ENCODE measurements at regions not wholly inside any gene's neighbourhood (a gene's known extent, or its start where the extent isn't known, plus 50 kb on each side); places are given as distances from the start of the nearest gene placed in this dataset.
"Not testable (repeated sequence)": the region's sequence is repeated elsewhere in the genome, so short reads cannot be mapped to it uniquely, and the experiment has no call there.

DNA sequence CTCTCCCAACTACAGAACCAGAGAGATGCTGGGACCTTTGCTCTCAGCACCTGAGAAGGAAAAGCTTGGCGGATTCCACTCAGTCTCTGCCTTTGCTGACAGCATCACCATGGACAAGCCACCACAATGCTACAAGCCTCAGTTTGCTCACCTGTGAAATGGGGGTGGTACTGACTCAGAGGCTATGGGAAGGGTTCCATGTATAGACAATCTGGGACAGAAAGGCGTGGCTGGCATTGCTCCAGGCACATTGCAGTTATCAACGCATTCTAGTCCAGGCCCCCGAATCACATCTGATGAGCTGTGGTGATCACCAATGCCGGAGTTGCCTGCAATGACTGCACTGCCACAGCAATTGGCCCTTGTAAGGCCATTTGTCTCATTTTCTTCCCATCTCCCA is 72.6 kb downstream of the ISX start:
- no peak for DNase-seq

DNA sequence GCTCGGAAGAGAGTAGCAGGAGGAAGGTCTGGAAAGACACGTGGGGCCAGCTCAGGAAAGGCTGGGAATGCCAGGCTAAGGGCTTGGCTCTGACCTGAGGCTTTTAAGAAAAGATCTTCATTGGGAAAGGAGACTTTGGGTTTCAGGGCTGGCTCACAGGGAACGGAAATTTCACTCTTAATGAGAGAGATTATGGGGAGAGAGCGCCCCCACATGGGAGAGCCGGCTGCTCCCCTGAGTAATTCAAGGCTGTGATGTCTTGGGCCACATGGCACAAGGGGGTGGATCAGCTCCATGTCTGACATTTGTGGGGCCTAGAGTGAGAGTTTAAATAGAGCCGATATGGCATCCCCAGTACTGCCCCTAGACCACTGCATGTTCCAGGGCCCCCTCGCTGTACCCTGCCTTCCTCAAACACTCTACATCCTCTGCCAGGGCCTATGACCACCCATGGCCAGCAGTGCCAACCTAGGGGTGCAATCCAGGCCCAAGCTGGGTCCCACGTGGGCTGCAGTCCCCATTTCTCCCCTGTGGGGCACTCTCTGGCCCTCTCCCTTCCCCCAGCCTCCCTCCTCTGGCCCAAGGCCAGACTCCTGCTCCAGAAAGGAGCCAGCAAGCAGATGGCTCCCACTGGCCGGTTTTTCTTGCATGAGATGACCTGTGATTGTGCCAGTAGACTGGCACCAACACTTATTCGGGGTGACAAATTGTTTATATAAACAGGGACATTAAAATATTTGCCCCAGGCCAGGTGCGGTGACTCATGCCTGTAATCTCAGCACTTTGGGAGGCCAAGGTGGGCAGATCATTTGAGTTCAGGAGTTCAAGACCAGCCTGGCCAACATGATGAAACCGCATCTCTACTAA is 75.2 kb downstream of the ISX start:
- DNase-seq, result no peak

DNA sequence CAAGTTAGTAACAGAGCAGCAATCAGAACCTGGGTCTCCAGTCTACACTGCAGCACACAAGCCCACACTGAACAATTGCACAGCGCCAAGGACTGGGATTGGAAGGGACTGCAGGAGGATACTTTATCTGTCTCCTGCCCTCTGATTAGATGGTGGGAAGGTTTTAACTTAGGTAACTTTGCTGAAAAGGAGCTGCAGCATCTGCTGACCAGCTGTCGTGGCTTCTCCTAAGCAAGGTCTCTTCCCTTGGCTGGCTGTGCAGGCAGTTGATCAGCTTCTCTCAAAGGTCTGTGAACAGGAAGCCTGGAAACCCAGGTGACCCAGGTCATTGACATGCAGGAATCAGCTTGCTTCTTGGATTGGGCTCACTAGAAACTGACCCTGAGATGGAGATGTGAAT is 82.4 kb downstream of the ISX start:
- DNase-seq, result no peak

DNA sequence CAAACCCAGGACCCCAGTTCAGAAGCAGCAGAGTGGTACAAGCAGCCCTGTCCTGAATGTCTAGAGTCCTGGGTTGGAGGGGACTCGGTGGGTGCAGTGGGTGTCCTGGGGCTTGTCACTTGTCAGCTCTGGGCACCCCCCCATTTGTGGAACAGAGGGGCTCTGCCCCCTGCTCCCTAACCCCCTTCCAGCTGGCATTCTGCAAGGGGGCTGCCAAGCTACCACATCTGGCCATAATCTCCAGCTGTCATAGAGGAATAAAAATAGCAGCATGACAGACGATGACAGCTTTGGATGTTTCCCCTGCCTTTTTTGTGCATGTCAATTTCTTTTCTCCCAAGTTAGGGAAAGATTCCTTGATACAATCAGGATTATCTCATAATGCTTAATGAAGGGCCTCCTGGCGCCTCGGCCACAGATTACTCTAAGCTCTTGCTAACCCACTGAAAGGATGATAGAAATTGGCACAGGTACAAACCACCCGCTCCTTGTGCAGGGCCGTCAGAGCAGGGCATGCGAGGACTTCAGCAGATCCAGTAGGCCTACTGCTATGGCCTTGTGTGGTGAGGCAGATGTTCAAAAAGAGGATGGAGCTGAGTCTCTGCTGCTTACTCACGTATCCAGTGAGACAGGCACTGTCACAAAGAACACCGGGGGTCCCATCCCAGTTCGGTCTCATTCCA is 83.0 kb downstream of the ISX start:
- no peak for DNase-seq

DNA sequence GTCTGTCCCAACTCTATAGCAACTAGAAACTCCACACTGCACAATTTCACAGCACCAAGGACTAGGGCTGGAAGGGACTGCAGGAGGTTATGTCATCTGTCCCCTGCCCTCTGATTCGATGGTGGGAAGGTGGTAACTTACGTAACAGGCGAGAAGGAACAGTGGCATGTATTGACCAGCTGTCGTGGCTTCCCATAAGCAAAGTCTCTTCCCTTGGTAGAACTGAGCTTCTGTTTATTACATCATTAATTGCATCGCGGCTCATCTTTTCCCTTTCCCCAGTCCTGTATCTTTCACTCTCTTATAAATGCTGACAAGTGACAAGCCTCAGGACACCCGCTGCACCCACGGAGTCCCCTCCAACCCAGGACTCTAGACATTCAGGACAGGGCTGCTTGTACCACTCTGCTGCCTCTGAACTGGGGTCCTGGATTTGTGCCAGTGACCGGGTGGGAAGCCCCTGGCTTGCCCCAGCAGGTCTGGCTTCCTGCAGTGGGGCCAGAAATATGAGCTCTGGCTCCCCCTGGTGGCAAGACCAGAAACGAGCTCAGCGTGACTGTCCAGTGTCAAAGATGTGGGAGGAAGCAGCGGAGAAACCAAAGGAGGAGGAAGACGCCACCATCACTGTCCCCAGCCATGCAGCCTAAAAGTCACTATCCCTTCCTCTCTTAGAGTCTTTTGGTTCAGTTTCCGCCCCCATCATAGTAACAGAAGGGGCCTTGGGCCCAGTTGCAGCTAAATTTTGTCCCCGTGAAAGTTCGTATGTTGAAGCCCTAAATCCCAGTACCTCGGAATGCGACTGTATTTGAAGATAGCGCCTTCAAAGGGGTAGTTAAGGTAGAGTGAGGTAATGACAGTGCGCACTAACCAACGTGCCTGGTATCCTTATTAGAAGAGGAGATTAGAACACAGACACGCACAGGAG is 84.5 kb downstream of the ISX start:
- peak; percentile 72 for DNase-seq

- DNase-seq, result no peak
Measured at GRCh38 chr22:35152316-35152715, 86.4 kb downstream of the ISX start.

- DNase-seq, result no peak
Measured at GRCh38 chr22:35154937-35155387, 89.0 kb downstream of the ISX start.

GRCh38 chr22:35155403-35156025 is 89.6 kb downstream of the ISX start:
- DNase-seq, result no peak

- DNase-seq, result no peak
Measured at GRCh38 chr22:35156945-35157344, 91.0 kb downstream of the ISX start.

- DNase-seq, result no peak
Measured at GRCh38 chr22:35158336-35158735, 92.4 kb downstream of the ISX start.

DNA sequence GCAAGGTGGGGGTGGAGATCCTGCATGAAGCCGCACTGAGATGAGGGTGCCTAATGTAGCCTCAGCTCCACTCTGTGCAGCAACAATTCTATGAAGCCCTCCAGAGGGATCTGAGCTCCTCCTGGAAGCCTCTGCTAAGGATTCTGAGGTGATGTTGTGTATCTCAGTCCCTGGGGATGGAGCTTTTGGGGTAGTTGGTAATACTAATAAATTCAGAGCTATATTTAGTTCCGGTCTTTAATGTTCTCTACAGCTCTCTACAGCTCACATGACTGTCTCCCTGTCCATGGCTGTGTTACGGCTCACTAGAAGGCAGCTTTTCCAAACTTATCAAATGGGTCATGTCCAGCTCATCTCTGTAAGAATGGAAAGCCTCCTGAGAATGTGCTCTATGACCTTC is 93.4 kb downstream of the ISX start:
- no peak for DNase-seq

DNA sequence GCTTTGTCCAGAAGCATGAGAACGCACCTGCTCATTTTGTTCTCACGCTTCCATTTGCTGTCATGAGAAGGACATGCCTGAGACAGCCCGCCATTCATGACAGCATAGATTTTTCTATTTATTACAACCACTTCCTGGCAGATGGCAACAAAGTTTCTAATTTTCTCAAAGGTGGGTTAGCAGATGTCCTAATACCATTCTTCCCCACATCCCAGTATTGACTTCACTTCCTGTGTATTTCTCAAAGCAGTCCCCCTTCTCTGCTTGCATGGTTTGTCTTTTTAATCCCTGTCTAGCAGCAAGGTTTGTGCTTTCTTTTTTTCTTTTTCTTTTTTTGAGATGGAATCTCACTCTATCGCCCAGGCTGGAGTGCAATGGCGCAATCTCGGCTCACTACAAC is 94.3 kb downstream of the ISX start:
- no peak for DNase-seq

DNA sequence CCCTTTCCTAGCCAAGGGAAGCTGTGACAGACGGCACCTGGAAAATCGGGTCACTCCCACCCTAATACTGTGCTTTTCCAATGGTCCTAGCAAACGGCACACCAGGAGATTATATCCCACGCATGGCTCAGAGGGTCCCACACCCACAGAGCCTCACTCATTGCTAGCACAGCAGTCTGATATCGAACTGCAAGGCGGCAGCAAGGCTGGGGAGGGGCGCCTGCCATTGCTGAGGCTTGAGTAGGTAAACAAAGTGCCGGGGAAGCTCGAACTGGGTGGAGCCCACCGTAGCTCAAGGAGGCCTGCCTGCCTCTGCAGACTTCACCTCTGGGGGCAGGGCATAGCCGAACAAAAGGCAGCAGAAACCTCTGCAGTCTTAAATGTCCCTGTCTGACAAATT is 91.4 kb upstream of the HMGXB4 start:
- DNase-seq, result not testable (repeated sequence)

DNA sequence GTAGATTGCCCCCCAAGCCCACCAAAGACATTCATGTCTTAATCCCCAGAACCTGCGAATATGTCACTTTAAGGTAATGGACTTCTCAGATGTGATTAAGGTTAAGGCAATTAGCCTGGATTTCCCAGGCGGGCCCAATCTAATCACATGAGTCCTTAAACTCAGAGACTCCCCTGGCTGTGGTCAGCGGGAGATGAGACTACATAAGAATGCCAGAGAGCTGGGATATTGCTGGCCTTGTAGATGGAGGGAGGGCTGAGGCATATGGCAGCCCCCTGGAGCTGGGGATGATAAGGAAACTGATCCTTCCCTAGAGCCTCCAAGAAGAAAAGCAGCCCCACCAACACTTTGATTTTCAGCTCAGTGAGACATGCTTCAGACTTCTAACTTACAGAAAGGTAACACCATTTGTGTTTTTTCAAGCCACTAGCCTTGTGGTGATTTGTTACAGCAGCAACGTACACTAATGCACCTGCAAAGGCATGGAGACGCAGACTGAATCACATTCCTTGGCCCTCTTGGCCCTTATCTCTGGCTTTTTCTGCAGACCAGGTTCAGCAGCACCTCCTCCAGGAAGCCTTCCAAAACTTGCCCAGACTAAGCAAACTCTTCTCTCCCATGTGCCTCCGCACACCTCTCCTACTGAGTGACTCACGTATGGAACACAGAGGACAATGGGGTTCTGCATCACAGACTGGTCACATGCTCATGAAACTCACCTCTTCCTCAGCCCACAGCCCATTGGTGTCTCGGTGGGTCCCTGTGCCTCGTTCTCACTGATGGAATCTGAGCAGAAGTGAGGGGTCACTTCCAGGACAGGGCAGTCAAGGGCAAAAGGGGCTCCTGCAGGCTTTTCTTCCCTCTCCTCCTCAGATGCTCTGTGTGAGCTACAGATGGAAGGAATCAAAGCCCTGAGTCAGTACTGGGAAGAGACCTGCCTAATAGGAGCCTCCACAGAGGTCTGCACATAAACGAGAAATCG is 86.3 kb upstream of the HMGXB4 start:
- no peak for DNase-seq

- no peak for DNase-seq
Measured at GRCh38 chr22:35172442-35172841, 84.9 kb upstream of the HMGXB4 start.

DNA sequence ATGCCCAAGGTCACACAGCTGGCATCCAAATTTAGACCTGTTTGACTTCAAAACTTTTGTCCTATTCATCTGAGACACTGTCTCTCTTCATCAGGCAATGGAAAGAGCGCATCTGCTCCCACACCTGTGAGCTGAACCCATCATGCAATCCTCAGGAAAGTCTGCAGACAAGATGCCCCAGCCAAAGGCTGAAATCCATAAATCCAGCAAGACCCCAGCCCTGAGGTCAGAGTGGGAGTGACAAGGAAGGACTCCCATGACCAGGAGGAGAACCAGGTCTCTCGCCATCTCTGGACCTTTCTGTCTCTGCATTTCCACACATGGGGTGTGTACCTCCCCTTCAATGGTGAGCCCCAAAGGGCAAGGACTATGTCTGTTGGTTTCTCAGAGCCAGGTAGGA is 83.6 kb upstream of the HMGXB4 start:
- DNase-seq, result no peak

GRCh38 chr22:35174401-35175038 is 82.8 kb upstream of the HMGXB4 start:
- DNase-seq, result no peak

DNA sequence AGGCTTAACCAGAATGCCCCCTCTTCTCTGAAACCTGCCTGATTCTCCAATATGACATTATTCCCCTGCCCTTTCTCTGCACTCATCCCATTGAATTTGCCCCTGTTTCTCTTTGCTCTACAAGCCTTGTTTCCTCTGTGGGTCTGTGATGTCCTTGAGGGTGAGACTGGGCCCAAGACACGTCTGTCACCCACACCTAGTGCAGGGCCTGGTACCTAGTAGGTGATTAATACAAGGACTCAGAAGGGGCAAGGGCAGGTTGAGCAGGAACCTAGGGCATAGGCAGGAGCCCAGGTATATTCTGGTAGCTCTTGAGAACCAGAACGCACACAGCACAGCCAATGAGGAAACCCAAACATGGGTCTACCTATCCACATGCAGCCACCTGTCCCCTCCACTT is 81.9 kb upstream of the HMGXB4 start:
- DNase-seq, result no peak

GRCh38 chr22:35177811-35178210 is 79.5 kb upstream of the HMGXB4 start:
- no peak for DNase-seq

GRCh38 chr22:35178446-35178845 is 78.8 kb upstream of the HMGXB4 start:
- DNase-seq, result no peak

DNA sequence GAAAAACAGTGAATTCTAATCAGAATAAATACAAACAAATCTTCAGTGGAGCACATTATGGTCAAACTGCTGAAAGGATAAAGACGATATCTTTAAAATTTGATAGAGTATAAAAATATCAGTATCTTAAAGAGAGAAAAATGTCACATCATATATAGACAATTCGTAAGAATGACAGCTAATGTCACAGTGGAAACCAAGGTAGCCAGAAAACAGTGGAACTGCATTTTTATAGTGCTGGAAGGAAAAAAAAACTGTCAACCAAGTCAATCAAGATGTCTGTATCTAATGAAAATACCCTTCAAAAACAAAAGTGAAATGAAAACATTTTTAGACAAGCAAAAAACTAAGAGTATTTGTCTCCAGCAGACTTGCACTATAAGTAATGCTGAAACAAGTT is 73.4 kb upstream of the HMGXB4 start:
- DNase-seq, result no peak
